Uterus (tissue), 3 donors: ENCODE measurements at regions not wholly inside any gene's neighbourhood (a gene's known extent, or its start where the extent isn't known, plus 50 kb on each side); places are given as distances from the start of the nearest gene placed in this dataset.
"Not testable (repeated sequence)": the region's sequence is repeated elsewhere in the genome, so short reads cannot be mapped to it uniquely, and the experiment has no call there.

ENCODE experiments used
- DNase-seq, 2 donors: peaks; one replicate each; pipeline ENCODE4 v3.0.0-alpha.2; 2019 to 2020
- H3K27ac ChIP-seq, 2 donors: fragments of 200-600 bp; sonication (generic); 1 replicate in 1 of 2; 2 replicates in 1 of 2; pipeline ENCODE4 v1.5.1; 2016 to 2018
- H3K27me3 ChIP-seq, 2 donors: fragments of 200-600 bp; sonication (generic); one replicate each; pipeline ENCODE4 v1.5.1; 2018 to 2019; ENCODE audit warnings: control low read depth in 1 of 2
- H3K36me3 ChIP-seq, 2 donors: fragments of 200-600 bp; sonication (generic); one replicate each; pipeline ENCODE4 v1.5.1; 2019; ENCODE audit warnings: control low read depth in 1 of 2
- H3K4me1 ChIP-seq, 2 donors: fragments of 200-600 bp; sonication (generic); one replicate each; pipeline ENCODE4 v1.5.1; 2018 to 2019; ENCODE audit warnings: control low read depth in 1 of 2
- H3K4me3 ChIP-seq, 2 donors: fragments of 200-600 bp; sonication (generic); 1 replicate in 1 of 2; 2 replicates in 1 of 2; pipeline ENCODE4 v1.5.1; 2018 to 2019; ENCODE audit warnings: mild to moderate bottlenecking in 1 of 2
- H3K9me3 ChIP-seq, 2 donors: fragments of 200-600 bp; sonication (generic); one replicate each; pipeline ENCODE4 v1.5.1; 2019; ENCODE audit warnings: control low read depth in 1 of 2
- CTCF ChIP-seq, 4 experiments: fragments of 200-600 bp in 2 of 4; fragments of 450-650 bp in 2 of 4; sonication (generic) in 2 of 4; IDR thresholded peaks; one replicate each; pipeline ENCODE4 v1.5.1; 2016 to 2019; ENCODE audit warnings: antibody characterized with exemption in 4 of 4, mild to moderate bottlenecking in 2 of 4, moderate library complexity in 1 of 4
- POLR2A ChIP-seq, 2 donors: fragments of 450-650 bp; IDR thresholded peaks; one replicate each; pipeline ENCODE4 v1.6.1; 2016; ENCODE audit warnings: antibody characterized with exemption in 2 of 2, mild to moderate bottlenecking in 1 of 2, moderate library complexity in 1 of 2
- intact Hi-C: fragments of 100-400 bp; cut with DNase I; formaldehyde crosslinking; loops from one replicate; pipeline ENCODE4 v1.15.1; 2023; ENCODE audit warnings: low total_unique reads
- donor health status: DM: yes; HTN: yes; CAD: no.

- intact Hi-C loops, result no loop called here
- H3K27me3 ChIP-seq, result no peaks in the 10 kb centered on the region
- TF ChIP-seq POLR2A (IDR thresholded peaks at IDR 0.05) (no peak), CTCF (IDR thresholded peaks at IDR 0.05) (no peak)
- no peaks in the 10 kb centered on the region for H3K36me3 ChIP-seq
- H3K4me3 ChIP-seq, result no peak overlapping the region
- H3K27ac ChIP-seq, result no peak overlapping the region
- H3K4me1 ChIP-seq, result no peaks in the 10 kb centered on the region
- no peaks in the 10 kb centered on the region for H3K9me3 ChIP-seq
- no peak for DNase-seq
Observed at GRCh38 chr19:29044037-29044436, 168.9 kb downstream of the UQCRFS1 start.

DNA sequence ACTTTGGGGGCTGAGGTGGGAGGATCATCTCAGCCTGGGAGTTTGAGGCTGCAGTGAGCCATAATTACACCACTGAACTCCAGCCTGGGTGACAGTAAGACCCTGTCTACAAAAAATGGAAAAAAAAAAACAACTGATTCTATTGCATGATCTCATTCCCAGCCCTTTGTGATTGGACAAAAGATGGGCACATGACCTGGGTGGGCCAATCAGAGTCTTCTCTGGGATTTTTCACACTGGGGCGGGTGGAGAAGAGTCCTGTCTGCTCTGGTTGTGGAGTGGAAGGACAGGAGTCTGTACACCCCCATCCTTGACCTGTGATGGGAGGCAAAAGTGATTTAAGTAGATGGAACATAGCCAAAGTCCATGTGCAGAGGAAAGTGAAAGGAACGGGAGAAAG, 170.5 kb downstream of the UQCRFS1 start:
- H3K36me3 ChIP-seq, result no peaks in the 10 kb centered on the region
- H3K4me1 ChIP-seq, result no peaks in the 10 kb centered on the region
- TF ChIP-seq POLR2A (IDR thresholded peaks at IDR 0.05) (no peak), CTCF (IDR thresholded peaks at IDR 0.05) (no peak)
- DNase-seq, result no peak
- no peaks in the 10 kb centered on the region for H3K9me3 ChIP-seq
- intact Hi-C loops, result no loop called here
- no peak overlapping the region for H3K4me3 ChIP-seq
- H3K27me3 ChIP-seq, result no peaks in the 10 kb centered on the region
- H3K27ac ChIP-seq, result no peak overlapping the region

DNA sequence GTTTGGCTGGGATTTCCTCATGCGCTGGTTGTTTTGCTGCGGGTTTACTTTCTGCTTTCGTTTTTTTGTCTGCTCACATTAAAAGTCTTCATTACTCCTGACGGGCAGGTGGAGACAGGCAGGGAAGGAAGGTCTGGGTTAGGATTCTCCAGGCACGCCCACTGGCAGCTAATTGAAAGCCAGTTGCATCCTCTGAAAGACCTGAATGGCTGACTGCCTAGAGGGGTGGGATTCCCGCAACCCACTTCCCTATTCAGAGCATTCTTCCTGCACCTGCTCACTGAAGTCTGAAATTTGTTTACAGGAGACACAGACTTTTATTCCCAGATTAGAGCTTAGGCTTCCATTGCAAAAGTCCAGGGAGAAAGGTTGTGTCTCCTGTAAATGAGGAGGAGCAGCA, 172.0 kb downstream of the UQCRFS1 start:
- Histone ChIP-seq H3K27ac (no peak overlapping the region), H3K4me3 (no peak overlapping the region), H3K4me1 (no peaks in the 10 kb centered on the region), H3K36me3 (no peaks in the 10 kb centered on the region), H3K9me3 (no peaks in the 10 kb centered on the region), H3K27me3 (no peaks in the 10 kb centered on the region)
- DNase-seq, result no peak
- intact Hi-C loops, result no loop called here
- no peak for TF ChIP-seq CTCF (IDR thresholded peaks at IDR 0.05)
- no peak for TF ChIP-seq POLR2A (IDR thresholded peaks at IDR 0.05)

- Histone ChIP-seq H3K36me3 (no peaks in the 10 kb centered on the region), H3K4me3 (no peak overlapping the region), H3K27ac (no peak overlapping the region), H3K4me1 (no peaks in the 10 kb centered on the region), H3K27me3 (no peaks in the 10 kb centered on the region), H3K9me3 (no peaks in the 10 kb centered on the region)
- intact Hi-C loops, result no loop called here
- no peak for DNase-seq
- TF ChIP-seq POLR2A (IDR thresholded peaks at IDR 0.05) (no peak), CTCF (IDR thresholded peaks at IDR 0.05) (no peak)
Observed at GRCh38 chr19:29040292-29040691, 172.7 kb downstream of the UQCRFS1 start.

GRCh38 chr19:29039036-29039435, 173.9 kb downstream of the UQCRFS1 start:
- H3K4me3 ChIP-seq, intact Hi-C loops, H3K27ac ChIP-seq, H3K36me3 ChIP-seq, DNase-seq, H3K27me3 ChIP-seq, H3K4me1 ChIP-seq, H3K9me3 ChIP-seq: not testable (repeated sequence)

GRCh38 chr19:29031216-29031615, 181.7 kb downstream of the UQCRFS1 start:
- no peaks in the 10 kb centered on the region for H3K4me1 ChIP-seq
- H3K9me3 ChIP-seq, result no peaks in the 10 kb centered on the region
- no peak overlapping the region for H3K4me3 ChIP-seq
- DNase-seq, result no peak
- TF ChIP-seq POLR2A (IDR thresholded peaks at IDR 0.05), result no peak
- no peak for TF ChIP-seq CTCF (IDR thresholded peaks at IDR 0.05)
- intact Hi-C loops, result no loop called here
- no peaks in the 10 kb centered on the region for H3K27me3 ChIP-seq
- H3K27ac ChIP-seq, result no peak overlapping the region
- no peaks in the 10 kb centered on the region for H3K36me3 ChIP-seq
